GM12875 (cell line): ENCODE measurements at regions not wholly inside any gene's neighbourhood (a gene's known extent, or its start where the extent isn't known, plus 50 kb on each side); places are given as distances from the start of the nearest gene placed in this dataset.
"Not testable (repeated sequence)": the region's sequence is repeated elsewhere in the genome, so short reads cannot be mapped to it uniquely, and the experiment has no call there.

Source experiments
- H3K4me3 ChIP-seq: one replicate; pipeline ENCODE4 v1.5.1; 2011; ENCODE audit warnings: low read depth, low read length, control low read depth
- CTCF ChIP-seq: IDR thresholded peaks from 2 replicates; pipeline ENCODE4 v1.5.1; 2011; ENCODE audit warnings: low read depth, mild to moderate bottlenecking, control low read depth, inconsistent platforms, low read length, moderate library complexity, borderline replicate concordance; ENCODE audit not compliant: insufficient read depth

- TF ChIP-seq CTCF, result no peak
- no peak overlapping the region for H3K4me3 ChIP-seq
Measured at GRCh38 chr12:91640021-91640420, 457.4 kb upstream of the DCN start.

DNA sequence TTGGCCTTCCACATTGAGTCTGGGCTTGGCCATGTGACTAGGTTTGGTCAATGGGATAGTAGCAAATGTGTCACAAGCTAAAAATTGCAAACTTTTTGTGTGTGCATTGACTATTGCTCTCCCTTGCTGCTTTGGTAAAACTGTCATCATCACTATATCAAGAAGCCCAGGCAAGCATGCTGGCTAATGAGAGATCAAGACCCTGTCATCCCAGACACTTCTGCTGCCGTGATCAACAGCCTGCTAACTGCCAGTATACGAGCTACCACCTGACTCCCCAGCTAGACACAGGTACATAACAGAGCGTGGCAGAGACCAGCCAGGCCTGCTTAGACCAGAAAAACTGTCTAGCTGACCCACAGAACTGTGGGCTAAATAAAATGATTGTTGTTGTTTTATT lies 456.7 kb upstream of the DCN start:
- no peak for TF ChIP-seq CTCF
- H3K4me3 ChIP-seq, result no peak overlapping the region

DNA sequence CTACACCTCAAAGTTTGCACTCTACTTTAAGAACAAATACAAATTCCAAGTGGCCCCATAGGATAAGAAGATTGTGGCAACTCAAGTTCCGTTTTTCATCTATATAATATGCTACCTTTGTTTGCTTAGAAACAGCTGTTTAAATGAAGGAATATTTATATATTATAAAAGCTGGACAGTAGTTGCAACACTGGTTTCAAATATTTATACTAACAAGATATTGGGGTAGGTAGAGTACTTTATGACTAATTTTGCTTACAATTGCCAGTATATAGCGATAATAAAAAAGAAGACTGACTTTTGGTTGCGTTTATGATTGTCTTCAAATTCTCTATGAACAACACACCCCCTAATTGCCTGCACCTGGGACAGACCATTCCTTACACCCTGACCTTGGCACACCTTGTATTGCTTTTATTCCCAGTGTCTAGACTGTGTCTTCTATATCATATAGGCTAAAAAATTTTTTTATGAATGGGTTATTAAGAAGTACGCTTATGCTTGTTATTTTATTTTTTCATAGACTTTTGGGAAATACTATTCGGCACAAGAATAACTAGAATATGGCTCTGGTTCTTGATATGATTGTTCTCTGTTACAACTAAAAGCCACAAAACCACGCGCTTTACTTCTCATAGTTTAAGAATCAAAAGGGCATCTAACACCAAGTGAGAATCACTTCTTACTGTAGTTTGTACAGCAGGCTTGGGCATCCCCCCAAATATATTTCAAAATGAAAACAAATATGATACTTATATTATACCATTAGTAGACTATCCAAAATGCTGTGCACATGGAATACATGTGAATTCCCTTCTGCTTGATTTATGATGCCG lies 455.4 kb upstream of the DCN start:
- no peak overlapping the region for H3K4me3 ChIP-seq
- no peak for TF ChIP-seq CTCF

GRCh38 chr12:91636721-91637120 lies 454.1 kb upstream of the DCN start:
- no peak overlapping the region for H3K4me3 ChIP-seq
- TF ChIP-seq CTCF, result no peak

GRCh38 chr12:91634386-91634713 lies 451.7 kb upstream of the DCN start:
- H3K4me3 ChIP-seq, result not testable (repeated sequence)

- no peak for TF ChIP-seq CTCF
- no peak overlapping the region for H3K4me3 ChIP-seq
Measured at GRCh38 chr12:91633734-91634357, 451.2 kb upstream of the DCN start.

- no peak overlapping the region for H3K4me3 ChIP-seq
- TF ChIP-seq CTCF, result no peak
Measured at GRCh38 chr12:91633206-91633605, 450.6 kb upstream of the DCN start.
